HG03460 (cell line): ENCODE measurements at regions not wholly inside any gene's neighbourhood (a gene's known extent, or its start where the extent isn't known, plus 50 kb on each side); places are given as distances from the start of the nearest gene placed in this dataset.
A peak's percentile ranks its signal among the peaks of the same experiment; 100 is the strongest.
"Not testable (repeated sequence)": the region's sequence is repeated elsewhere in the genome, so short reads cannot be mapped to it uniquely, and the experiment has no call there.

Experiments used
- ATAC-seq: cut with Tn5 transposase; IDR thresholded peaks from one replicate; pipeline ENCODE4 v1.9.1; 2021; ENCODE audit not compliant: unreplicated experiment

- no peak for ATAC-seq
These were observed 247.9 kb downstream of the ZPLD1 start for GRCh38 chr3:102682741-102683140.

GRCh38 chr3:102686792-102687191, 252.0 kb downstream of the ZPLD1 start:
- ATAC-seq, result no peak

- ATAC-seq, result no peak
These were observed 253.2 kb downstream of the ZPLD1 start for GRCh38 chr3:102687851-102688555.

GRCh38 chr3:102688556-102688930, 253.7 kb downstream of the ZPLD1 start:
- no peak for ATAC-seq

- no peak for ATAC-seq
These were observed 256.7 kb downstream of the ZPLD1 start for GRCh38 chr3:102691507-102691906.

- no peak for ATAC-seq
These were observed 264.4 kb downstream of the ZPLD1 start for GRCh38 chr3:102699104-102699818.

- no peak for ATAC-seq
These were observed 265.0 kb downstream of the ZPLD1 start for GRCh38 chr3:102699819-102700140.

GRCh38 chr3:102712896-102713295, 278.1 kb downstream of the ZPLD1 start:
- no peak for ATAC-seq

GRCh38 chr3:102714567-102714966, 279.8 kb downstream of the ZPLD1 start:
- ATAC-seq, result peak; percentile 6

- peak; percentile 95 for ATAC-seq
These were observed 280.3 kb downstream of the ZPLD1 start for GRCh38 chr3:102715030-102715697.

GRCh38 chr3:102718651-102719050, 283.8 kb downstream of the ZPLD1 start:
- no peak for ATAC-seq

- ATAC-seq, result no peak
These were observed 287.5 kb downstream of the ZPLD1 start for GRCh38 chr3:102722317-102722716.

GRCh38 chr3:102727340-102727739, 292.5 kb downstream of the ZPLD1 start:
- ATAC-seq, result no peak

GRCh38 chr3:102732581-102732980, 297.8 kb downstream of the ZPLD1 start:
- not testable (repeated sequence) for ATAC-seq

- ATAC-seq, result no peak
These were observed 299.2 kb downstream of the ZPLD1 start for GRCh38 chr3:102733791-102734563.

GRCh38 chr3:102735311-102735710, 300.5 kb downstream of the ZPLD1 start:
- ATAC-seq, result no peak

GRCh38 chr3:102736288-102736974, 301.6 kb downstream of the ZPLD1 start:
- ATAC-seq, result no peak

- ATAC-seq, result no peak
These were observed 302.1 kb downstream of the ZPLD1 start for GRCh38 chr3:102736975-102737304.

GRCh38 chr3:102737353-102737752, 302.5 kb downstream of the ZPLD1 start:
- ATAC-seq, result no peak

GRCh38 chr3:102741105-102741504, 306.3 kb downstream of the ZPLD1 start:
- no peak for ATAC-seq

GRCh38 chr3:102741694-102742093, 306.9 kb downstream of the ZPLD1 start:
- ATAC-seq, result no peak
